ENCODE measurements at regions not wholly inside any gene's neighbourhood (a gene's known extent, or its start where the extent isn't known, plus 50 kb on each side); places are given as distances from the start of the nearest gene placed in this dataset.

- intact Hi-C loops (cut with DNase I): no loop called here
- H3K27me3 ChIP-seq (replicated peaks; ENCODE audit: insufficient read depth): no peaks in the 10 kb centered on the region
- no peaks in the 10 kb centered on the region for H3K9me3 ChIP-seq
- H3K4me3 ChIP-seq: no peak overlapping the region
- H3K4me1 ChIP-seq (replicated peaks): no peaks in the 10 kb centered on the region
- no peak for DNase-seq (ENCODE audit: low spot score)
- no peak overlapping the region for H3K27ac ChIP-seq
- H3K36me3 ChIP-seq: no peaks in the 10 kb centered on the region
- TF ChIP-seq POLR2AphosphoS5 (IDR thresholded peaks at IDR 0.05): no peak
- TF ChIP-seq CTCF (IDR thresholded peaks at IDR 0.05): no peak
- no peak for TF ChIP-seq POLR2A (IDR thresholded peaks at IDR 0.05)
- WGBS: 75% methylated on average over 4 of the region's 4 CpGs
These were observed 165.6 kb upstream of the GLRA2 start for GRCh38 chrX:14363728-14364127.

GRCh38 chrX:14362721-14363120, 166.6 kb upstream of the GLRA2 start:
- no peaks in the 10 kb centered on the region for H3K9me3 ChIP-seq
- no peak overlapping the region for H3K27ac ChIP-seq
- H3K4me3 ChIP-seq: no peak overlapping the region
- H3K27me3 ChIP-seq (replicated peaks; ENCODE audit: insufficient read depth): no peaks in the 10 kb centered on the region
- no peaks in the 10 kb centered on the region for H3K4me1 ChIP-seq (replicated peaks)
- H3K36me3 ChIP-seq: no peaks in the 10 kb centered on the region
- DNase-seq (ENCODE audit: low spot score): no peak
- WGBS: 24% methylated on average over 1 of the region's 1 CpG
- intact Hi-C loops (cut with DNase I): no loop called here
- TF ChIP-seq POLR2A (IDR thresholded peaks at IDR 0.05): no peak
- no peak for TF ChIP-seq POLR2AphosphoS5 (IDR thresholded peaks at IDR 0.05)
- no peak for TF ChIP-seq CTCF (IDR thresholded peaks at IDR 0.05)

- intact Hi-C loops (cut with DNase I): no loop called here
- no peaks in the 10 kb centered on the region for H3K36me3 ChIP-seq
- no peaks in the 10 kb centered on the region for H3K4me1 ChIP-seq (replicated peaks)
- H3K27ac ChIP-seq: no peak overlapping the region
- H3K27me3 ChIP-seq (replicated peaks; ENCODE audit: insufficient read depth): no peaks in the 10 kb centered on the region
- WGBS: 70% methylated on average over 2 of the region's 2 CpGs
- TF ChIP-seq POLR2AphosphoS5 (IDR thresholded peaks at IDR 0.05) (no peak), CTCF (IDR thresholded peaks at IDR 0.05) (no peak), POLR2A (IDR thresholded peaks at IDR 0.05) (no peak)
- no peak overlapping the region for H3K4me3 ChIP-seq
- no peaks in the 10 kb centered on the region for H3K9me3 ChIP-seq
- no peak for DNase-seq (ENCODE audit: low spot score)
These were observed 167.9 kb upstream of the GLRA2 start for GRCh38 chrX:14361435-14361834.

GRCh38 chrX:14359727-14360126, 169.6 kb upstream of the GLRA2 start:
- H3K27me3 ChIP-seq (replicated peaks; ENCODE audit: insufficient read depth): no peaks in the 10 kb centered on the region
- DNase-seq (ENCODE audit: low spot score): no peak
- H3K4me1 ChIP-seq (replicated peaks): no peaks in the 10 kb centered on the region
- intact Hi-C loops (cut with DNase I): no loop called here
- no peaks in the 10 kb centered on the region for H3K9me3 ChIP-seq
- no peak overlapping the region for H3K4me3 ChIP-seq
- 27% methylated on average over 1 of the region's 1 CpG for WGBS
- H3K36me3 ChIP-seq: no peaks in the 10 kb centered on the region
- TF ChIP-seq POLR2A (IDR thresholded peaks at IDR 0.05) (no peak), POLR2AphosphoS5 (IDR thresholded peaks at IDR 0.05) (no peak), CTCF (IDR thresholded peaks at IDR 0.05) (no peak)
- H3K27ac ChIP-seq: no peak overlapping the region

- no peaks in the 10 kb centered on the region for H3K4me1 ChIP-seq (replicated peaks)
- intact Hi-C loops (cut with DNase I): no loop called here
- H3K27me3 ChIP-seq (replicated peaks; ENCODE audit: insufficient read depth): no peaks in the 10 kb centered on the region
- H3K27ac ChIP-seq: no peak overlapping the region
- no peak for DNase-seq (ENCODE audit: low spot score)
- H3K4me3 ChIP-seq: no peak overlapping the region
- no peaks in the 10 kb centered on the region for H3K9me3 ChIP-seq
- TF ChIP-seq CTCF (IDR thresholded peaks at IDR 0.05) (no peak), POLR2AphosphoS5 (IDR thresholded peaks at IDR 0.05) (no peak), POLR2A (IDR thresholded peaks at IDR 0.05) (no peak)
- 36% methylated on average over 2 of the region's 2 CpGs for WGBS
- H3K36me3 ChIP-seq: no peaks in the 10 kb centered on the region
These were observed 170.0 kb upstream of the GLRA2 start for GRCh38 chrX:14359316-14359715.
